ENCODE measurements at regions not wholly inside any gene's neighbourhood (a gene's known extent, or its start where the extent isn't known, plus 50 kb on each side); places are given as distances from the start of the nearest gene placed in this dataset.

- no peak for TF ChIP-seq CTCF (IDR thresholded peaks at IDR 0.05; ENCODE audit: insufficient read depth, low read depth, low read length)
- no peak for TF ChIP-seq EZH2 (IDR thresholded peaks at IDR 0.05; ENCODE audit: insufficient read depth, low read length)
Observed at GRCh38 chr5:4513381-4513780, 626.7 kb upstream of the ADAMTS16 start.
